ENCODE measurements at regions not wholly inside any gene's neighbourhood (a gene's known extent, or its start where the extent isn't known, plus 50 kb on each side); places are given as distances from the start of the nearest gene placed in this dataset.

GRCh38 chr13:64925284-64925683, 2304.9 kb downstream of the PCDH9 start:
- no peak overlapping the region for H3K27ac ChIP-seq
- no peak for TF ChIP-seq CTCF (IDR thresholded peaks at IDR 0.05; ENCODE audit: low read depth, low read length)
- H3K36me3 ChIP-seq = no peaks in the 10 kb centered on the region
- no peaks in the 10 kb centered on the region for H3K9me3 ChIP-seq (ENCODE audit: severe bottlenecking)
- no peak for DNase-seq
- no peaks in the 10 kb centered on the region for H3K27me3 ChIP-seq (ENCODE audit: insufficient read depth, low read depth, severe bottlenecking)
- H3K4me3 ChIP-seq (ENCODE audit: low read depth, low read length) = no peak overlapping the region

GRCh38 chr13:64924401-64924800, 2305.7 kb downstream of the PCDH9 start:
- no peak for TF ChIP-seq CTCF (IDR thresholded peaks at IDR 0.05; ENCODE audit: low read depth, low read length)
- DNase-seq = no peak
- no peaks in the 10 kb centered on the region for H3K9me3 ChIP-seq (ENCODE audit: severe bottlenecking)
- no peaks in the 10 kb centered on the region for H3K36me3 ChIP-seq
- no peak overlapping the region for H3K4me3 ChIP-seq (ENCODE audit: low read depth, low read length)
- H3K27me3 ChIP-seq (ENCODE audit: insufficient read depth, low read depth, severe bottlenecking) = no peaks in the 10 kb centered on the region
- no peak overlapping the region for H3K27ac ChIP-seq

- no peak for DNase-seq
- Histone ChIP-seq H3K27ac (no peak overlapping the region), H3K4me3 (ENCODE audit: low read depth, low read length) (no peak overlapping the region), H3K27me3 (ENCODE audit: insufficient read depth, low read depth, severe bottlenecking) (no peaks in the 10 kb centered on the region), H3K36me3 (no peaks in the 10 kb centered on the region), H3K9me3 (ENCODE audit: severe bottlenecking) (no peaks in the 10 kb centered on the region)
- no peak for TF ChIP-seq CTCF (IDR thresholded peaks at IDR 0.05; ENCODE audit: low read depth, low read length)
Observed at GRCh38 chr13:64917566-64917965, 2312.6 kb downstream of the PCDH9 start.

GRCh38 chr13:64912141-64912540, 2318.0 kb downstream of the PCDH9 start:
- no peak for DNase-seq
- Histone ChIP-seq H3K36me3 (no peaks in the 10 kb centered on the region), H3K27me3 (ENCODE audit: insufficient read depth, low read depth, severe bottlenecking) (no peaks in the 10 kb centered on the region), H3K27ac (no peak overlapping the region), H3K4me3 (ENCODE audit: low read depth, low read length) (no peak overlapping the region), H3K9me3 (ENCODE audit: severe bottlenecking) (no peaks in the 10 kb centered on the region)
- TF ChIP-seq CTCF (IDR thresholded peaks at IDR 0.05; ENCODE audit: low read depth, low read length) = no peak

GRCh38 chr13:64910096-64910495, 2320.0 kb downstream of the PCDH9 start:
- Histone ChIP-seq H3K9me3 (ENCODE audit: severe bottlenecking) (no peaks in the 10 kb centered on the region), H3K27me3 (ENCODE audit: insufficient read depth, low read depth, severe bottlenecking) (no peaks in the 10 kb centered on the region), H3K4me3 (ENCODE audit: low read depth, low read length) (no peak overlapping the region), H3K27ac (no peak overlapping the region), H3K36me3 (no peaks in the 10 kb centered on the region)
- no peak for DNase-seq
- no peak for TF ChIP-seq CTCF (IDR thresholded peaks at IDR 0.05; ENCODE audit: low read depth, low read length)

GRCh38 chr13:64909184-64909583, 2321.0 kb downstream of the PCDH9 start:
- Histone ChIP-seq H3K9me3 (ENCODE audit: severe bottlenecking) (no peaks in the 10 kb centered on the region), H3K4me3 (ENCODE audit: low read depth, low read length) (no peak overlapping the region), H3K36me3 (no peaks in the 10 kb centered on the region), H3K27me3 (ENCODE audit: insufficient read depth, low read depth, severe bottlenecking) (no peaks in the 10 kb centered on the region), H3K27ac (no peak overlapping the region)
- no peak for TF ChIP-seq CTCF (IDR thresholded peaks at IDR 0.05; ENCODE audit: low read depth, low read length)
- no peak for DNase-seq
